LNCAP (cell line): ENCODE measurements at regions not wholly inside any gene's neighbourhood (a gene's known extent, or its start where the extent isn't known, plus 50 kb on each side); places are given as distances from the start of the nearest gene placed in this dataset.

Source experiments
- CTCF ChIP-seq: fragments of 450-650 bp; IDR thresholded peaks from 2 replicates; pipeline ENCODE4 v1.5.1; 2017; ENCODE audit warnings: mild to moderate bottlenecking

GRCh38 chr5:173527671-173528070 is 88.8 kb downstream of the BOD1 start:
- TF ChIP-seq CTCF: no peak

- TF ChIP-seq CTCF: no peak
Measured at GRCh38 chr5:173524136-173524535, 92.3 kb downstream of the BOD1 start.

- TF ChIP-seq CTCF: no peak
Measured at GRCh38 chr5:173523388-173523787, 93.1 kb downstream of the BOD1 start.

GRCh38 chr5:173522518-173522917 is 93.9 kb downstream of the BOD1 start:
- TF ChIP-seq CTCF: no peak

- no peak for TF ChIP-seq CTCF
Measured at GRCh38 chr5:173518856-173519255, 97.6 kb downstream of the BOD1 start.

GRCh38 chr5:173517648-173518047 is 98.8 kb downstream of the BOD1 start:
- TF ChIP-seq CTCF: no peak

GRCh38 chr5:173515526-173515925 is 100.9 kb downstream of the BOD1 start:
- TF ChIP-seq CTCF: no peak

- no peak for TF ChIP-seq CTCF
Measured at GRCh38 chr5:173514661-173515060, 101.8 kb downstream of the BOD1 start.
